ENCODE measurements at regions not wholly inside any gene's neighbourhood (a gene's known extent, or its start where the extent isn't known, plus 50 kb on each side); places are given as distances from the start of the nearest gene placed in this dataset.

DNA sequence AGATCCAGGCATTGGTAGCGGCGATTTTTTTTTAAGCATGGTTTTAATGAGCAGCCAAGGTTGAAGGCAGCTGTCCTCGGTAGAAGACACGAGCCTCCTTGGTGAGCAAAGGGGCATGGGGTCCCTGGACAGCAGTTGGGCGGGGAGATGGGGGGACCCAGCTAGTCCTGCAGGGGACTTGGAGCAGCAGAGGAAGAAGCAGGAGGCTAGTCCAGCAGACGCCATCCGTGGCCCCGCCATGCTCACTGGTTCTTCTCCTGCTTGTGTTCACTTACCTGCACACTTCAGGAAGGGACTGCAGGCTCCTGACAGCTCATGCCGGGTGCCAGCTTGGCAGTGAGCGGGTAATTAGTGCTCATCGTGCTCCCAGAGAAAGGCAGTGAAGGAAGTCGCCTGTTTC lies 130.2 kb upstream of the CDH5 start:
- TF ChIP-seq POLR2A (IDR thresholded peaks at IDR 0.05; ENCODE audit: low read depth, low read length) (no peak), POLR2AphosphoS5 (IDR thresholded peaks at IDR 0.05; ENCODE audit: low read depth, low read length) (no peak)
